B cell (primary cell): ENCODE measurements at regions not wholly inside any gene's neighbourhood (a gene's known extent, or its start where the extent isn't known, plus 50 kb on each side); places are given as distances from the start of the nearest gene placed in this dataset.

ENCODE experiments used
- ATAC-seq: fragments of 200-7000 bp; cut with Tn5 transposase; one replicate; pipeline ENCODE4 v1.10.0; 2021; ENCODE audit warnings: low read depth, mild to moderate bottlenecking, moderate number of reproducible peaks, moderate library complexity
- CTCF ChIA-PET: fragments of 350-600 bp; sonication (Branson Sonifier 250); formaldehyde crosslinking; loops from one replicate; lab custom pipeline; 2021; ENCODE audit warnings: antibody characterized with exemption, inconsistent platforms; lab: Charles Lee
- POLR2A ChIA-PET: fragments of 350-600 bp; sonication (Branson Sonifier 250); formaldehyde crosslinking; loops from one replicate; lab custom pipeline; 2021; ENCODE audit warnings: antibody characterized with exemption; lab: Charles Lee
- DNase-seq: peaks from one replicate; pipeline ENCODE4 v3.0.0; 2013
- H2AFZ ChIP-seq: 2 replicates; pipeline ENCODE4 v1.6.1; 2012; ENCODE audit warnings: mild to moderate bottlenecking, low read depth, low read length; ENCODE audit not compliant: insufficient read depth, poor library complexity, severe bottlenecking
- H3K27ac ChIP-seq, 2 donors: 1 replicate in 1 of 2; 2 replicates in 1 of 2; pipeline ENCODE4 v1.5.1; 2012 to 2013; ENCODE audit warnings: low read length in 2 of 2, mild to moderate bottlenecking in 2 of 2, moderate library complexity in 1 of 2
- H3K27me3 ChIP-seq, 4 experiments: fragments of 200-600 bp in 1 of 4; sonication (generic) in 1 of 4; replicated peaks in 1 of 4; 1 replicate in 2 of 4; 2 replicates in 2 of 4; pipeline versions ENCODE4 v1.6.1 to v1.7.0; 2013 to 2016; ENCODE audit warnings: low read length in 3 of 4, mild to moderate bottlenecking in 2 of 4, mixed read lengths in 1 of 4, moderate library complexity in 1 of 4; ENCODE audit not compliant: insufficient read depth in 4 of 4, control insufficient read depth in 3 of 4; ENCODE audit errors: control extremely low read depth in 1 of 4
- H3K36me3 ChIP-seq, 2 experiments: replicated peaks in 1 of 2; 1 replicate in 1 of 2; 2 replicates in 1 of 2; pipeline versions ENCODE4 v1.6.1 to v1.7.1; 2013; ENCODE audit warnings: low read length in 1 of 2; ENCODE audit not compliant: insufficient read depth in 2 of 2, control insufficient read depth in 1 of 2; ENCODE audit errors: control extremely low read depth in 1 of 2, extremely low read depth in 1 of 2
- H3K4me1 ChIP-seq, 2 donors: fragments of 200-600 bp in 1 of 2; sonication (generic) in 1 of 2; 1 replicate in 1 of 2; 2 replicates in 1 of 2; pipeline versions ENCODE4 v1.5.1 to v1.6.1; 2013 to 2017; ENCODE audit warnings: low read length in 2 of 2; ENCODE audit not compliant: control insufficient read depth in 2 of 2, insufficient read depth in 2 of 2
- H3K4me2 ChIP-seq: replicated peaks from 2 replicates; pipeline ENCODE3; 2012; ENCODE audit warnings: mild to moderate bottlenecking, low read depth, low read length; ENCODE audit not compliant: poor library complexity, severe bottlenecking
- H3K4me3 ChIP-seq, 5 experiments: fragments of 200-600 bp in 1 of 5; sonication (generic) in 1 of 5; 1 replicate in 3 of 5; 2 replicates in 2 of 5; pipeline versions ENCODE4 v1.5.1 to v1.7.0; 2011 to 2016; ENCODE audit warnings: low read length in 4 of 5, mild to moderate bottlenecking in 4 of 5, low read depth in 2 of 5, control low read depth in 1 of 5, moderate library complexity in 1 of 5; ENCODE audit not compliant: insufficient read depth in 1 of 5; ENCODE audit errors: control extremely low read depth in 1 of 5, extremely low read depth in 1 of 5
- H3K79me2 ChIP-seq: fragments of 200-600 bp; sonication (generic); one replicate; pipeline ENCODE4 v1.6.0; 2016; ENCODE audit warnings: low read length; ENCODE audit not compliant: control insufficient read depth, insufficient read depth
- H3K9ac ChIP-seq: fragments of 200-600 bp; sonication (generic); 2 replicates; pipeline ENCODE4 v1.6.1; 2017; ENCODE audit warnings: mild to moderate bottlenecking, low read length, moderate library complexity
- H3K9me3 ChIP-seq, 3 donors: one replicate each; pipeline versions ENCODE4 v1.6.1 to v1.7.1; 2013; ENCODE audit warnings: low read length in 2 of 3; ENCODE audit not compliant: control insufficient read depth in 2 of 3, insufficient read depth in 1 of 3; ENCODE audit errors: control extremely low read depth in 1 of 3
- H4K20me1 ChIP-seq: 2 replicates; pipeline ENCODE4 v1.6.0; 2012; ENCODE audit warnings: mild to moderate bottlenecking, low read length; ENCODE audit not compliant: insufficient read depth, control insufficient read depth, poor library complexity, severe bottlenecking
- H3K27ac Mint-ChIP-seq: one replicate; pipeline ENCODE4 v1.8.0; 2021; ENCODE audit warnings: mixed read lengths
- H3K27me3 Mint-ChIP-seq: one replicate; pipeline ENCODE4 v1.8.0; 2021; ENCODE audit warnings: mixed read lengths
- H3K4me1 Mint-ChIP-seq: one replicate; pipeline ENCODE4 v1.8.0; 2021; ENCODE audit warnings: mixed read lengths
- H3K4me3 Mint-ChIP-seq: one replicate; pipeline ENCODE4 v1.8.0; 2021; ENCODE audit warnings: mixed read lengths
- H3K9me3 Mint-ChIP-seq: one replicate; pipeline ENCODE4 v1.8.0; 2022; ENCODE audit warnings: mixed read lengths; ENCODE audit not compliant: insufficient read depth
- CTCF ChIP-seq: fragments of 200-600 bp; IDR thresholded peaks from one replicate; pipeline ENCODE4 v1.8.0; 2022; ENCODE audit warnings: antibody characterized with exemption, mild to moderate bottlenecking
- EZH2 ChIP-seq: IDR thresholded peaks from 2 replicates; pipeline ENCODE4 v1.6.1; 2012; ENCODE audit warnings: borderline replicate concordance, low read depth, mild to moderate bottlenecking, moderate library complexity, low read length; ENCODE audit not compliant: insufficient read depth, poor library complexity, severe bottlenecking
- WGBS: methylation state at CpG from one replicate; pipeline ENCODE4 v1.1.5; 2013; ENCODE audit warnings: missing lambda C conversion rate; ENCODE audit not compliant: insufficient coverage; 5-methylcytosine and 5-hydroxymethylcytosine counted together
- intact Hi-C: fragments of 100-400 bp; cut with micrococcal nuclease; formaldehyde crosslinking; loops from one replicate; pipeline ENCODE4 v1.10.0; 2022

DNA sequence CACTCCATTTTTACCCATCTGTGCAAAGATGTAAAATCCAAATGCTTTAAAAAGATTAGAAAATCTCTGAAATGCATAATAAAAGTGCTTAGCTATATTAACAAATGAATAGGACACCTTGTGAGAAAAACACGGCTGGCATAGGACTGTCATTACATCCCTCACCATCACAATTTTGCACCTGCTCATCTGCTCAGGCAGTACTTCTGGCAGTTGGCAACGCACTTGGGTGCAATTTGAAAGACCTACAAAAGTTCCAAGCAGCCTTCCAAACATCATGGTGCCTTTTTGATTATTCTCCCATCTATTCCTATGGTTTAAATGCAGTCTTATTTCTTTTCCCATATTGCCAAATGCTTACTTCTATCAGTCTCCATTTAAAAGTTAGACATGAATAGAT lies 501.8 kb downstream of the ENC1 start:
- ChIA-PET CTCF (no interaction called here), POLR2A (no interaction called here)
- Histone ChIP-seq H3K79me2 (no peaks in the 10 kb centered on the region), H3K9ac (no peak overlapping the region), H3K4me1 (no peaks in the 10 kb centered on the region), H3K27me3 (no peaks in the 10 kb centered on the region), H4K20me1 (no peaks in the 10 kb centered on the region), H3K4me2 (no peak overlapping the region), H3K9me3 (no peaks in the 10 kb centered on the region), H3K36me3 (no peaks in the 10 kb centered on the region), H3K27ac (no peak overlapping the region), H3K4me3 (no peak overlapping the region), H2AFZ (no peak overlapping the region)
- no peak for TF ChIP-seq CTCF
- no peak for TF ChIP-seq EZH2
- Mint-ChIP-seq H3K27me3 (peaks cover 7% of the 10 kb centered on the region), H3K9me3 (no peaks in the 10 kb centered on the region), H3K4me3 (no peak overlapping the region), H3K27ac (no peak overlapping the region), H3K4me1 (no peaks in the 10 kb centered on the region)
- intact Hi-C loops, result no loop called here
- no peak for DNase-seq
- ATAC-seq, result no peak
- WGBS, result 70% methylated on average over 2 of the region's 2 CpGs

- no peak for DNase-seq
- no peak overlapping the region for H2AFZ ChIP-seq
- H3K4me3 ChIP-seq, result no peak overlapping the region
- Mint-ChIP-seq H3K27ac (no peak overlapping the region), H3K9me3 (no peaks in the 10 kb centered on the region), H3K4me1 (no peaks in the 10 kb centered on the region), H3K4me3 (no peak overlapping the region), H3K27me3 (peaks cover 8% of the 10 kb centered on the region)
- no peak overlapping the region for H3K27ac ChIP-seq
- H3K9ac ChIP-seq, result no peak overlapping the region
- 76% methylated on average over 2 of the region's 2 CpGs for WGBS
- intact Hi-C loops, result no loop called here
- H3K9me3 ChIP-seq, result no peaks in the 10 kb centered on the region
- no peak overlapping the region for H3K4me2 ChIP-seq
- ChIA-PET POLR2A (no interaction called here), CTCF (no interaction called here)
- no peaks in the 10 kb centered on the region for H3K27me3 ChIP-seq
- no peaks in the 10 kb centered on the region for H3K4me1 ChIP-seq
- no peak for ATAC-seq
- H3K36me3 ChIP-seq, result no peaks in the 10 kb centered on the region
- no peaks in the 10 kb centered on the region for H4K20me1 ChIP-seq
- TF ChIP-seq EZH2 (no peak), CTCF (no peak)
- no peaks in the 10 kb centered on the region for H3K79me2 ChIP-seq
These were observed 504.2 kb downstream of the ENC1 start for GRCh38 chr5:74136276-74136825.
